K562 (cell line): ENCODE measurements at regions not wholly inside any gene's neighbourhood (a gene's known extent, or its start where the extent isn't known, plus 50 kb on each side); places are given as distances from the start of the nearest gene placed in this dataset.

Experiments used
- ATAC-seq: fragments of 200-7000 bp; cut with Tn5 transposase; 3 replicates; pipeline ENCODE4 v1.9.1; 2020; ENCODE audit warnings: moderate library complexity
- BruUV-seq: library from RNA; stranded (reverse); fragments of 400-500 nt; replicated peaks from 2 replicates; lab custom pipeline; 2021; lab: Mats Ljungman, UMichigan
- CTCF ChIA-PET: fragments of 300-600 bp; formaldehyde crosslinking; extraction: SDS; loops from one replicate; lab custom pipeline; 2021; ENCODE audit warnings: low intra/inter-chr PET ratio; lab: Yijun Ruan, JAX
- POLR2A ChIA-PET: fragments of 300-600, 350-650 bp; sonication (Branson Sonifier 250); formaldehyde crosslinking; extraction: SDS; loops from one replicate; lab custom pipeline; 2021; ENCODE audit warnings: antibody characterized with exemption, inconsistent platforms; lab: Yijun Ruan, JAX
- DNase-seq, 4 experiments: peaks; one replicate each; pipeline versions ENCODE4 v3.0.0 to v3.0.0-alpha.2; 2011 to 2018; ENCODE audit warnings: low spot score in 3 of 4, mixed read lengths in 3 of 4; ENCODE audit errors: extremely low read depth in 1 of 4
- FAIRE-seq: peaks from 2 replicates; lab custom pipeline; 2011; peaks lifted over from hg19 to GRCh38; lab: Jason Lieb, UNC
- H2AFZ ChIP-seq: 2 replicates; pipeline ENCODE4 v1.6.0; 2011; ENCODE audit warnings: low read depth, low read length, control low read depth, inconsistent platforms
- H3K27ac ChIP-seq: fragments of 200-600 bp; 3 replicates; pipeline ENCODE4 v1.8.0; 2011; ENCODE audit warnings: low read depth, mild to moderate bottlenecking, control low read depth, inconsistent platforms, low read length, moderate library complexity, mixed read lengths; ENCODE audit errors: extremely low read depth
- H3K27me3 ChIP-seq, 2 experiments: fragments of 300-600 bp in 1 of 2; 2 replicates in 1 of 2; 3 replicates in 1 of 2; pipeline versions ENCODE4 v1.6.0 to v1.8.0; 2011; ENCODE audit warnings: inconsistent platforms in 2 of 2, low read length in 2 of 2, mild to moderate bottlenecking in 1 of 2, mixed read lengths in 1 of 2, moderate library complexity in 1 of 2; ENCODE audit not compliant: control insufficient read depth in 2 of 2, insufficient read depth in 2 of 2
- H3K36me3 ChIP-seq: fragments of 300-600 bp; 3 replicates; pipeline ENCODE4 v1.8.0; 2011; ENCODE audit warnings: mild to moderate bottlenecking, low read length, inconsistent platforms; ENCODE audit not compliant: control insufficient read depth, insufficient read depth
- H3K4me1 ChIP-seq, 2 experiments: fragments of 200-600 bp in 1 of 2; replicated peaks in 1 of 2; 2 replicates in 1 of 2; 3 replicates in 1 of 2; pipeline versions ENCODE4 v1.5.1 to v1.8.0; 2011; ENCODE audit warnings: inconsistent platforms in 2 of 2, low read length in 2 of 2, mild to moderate bottlenecking in 1 of 2, mixed read lengths in 1 of 2, moderate library complexity in 1 of 2; ENCODE audit not compliant: control insufficient read depth in 2 of 2, insufficient read depth in 2 of 2
- H3K4me2 ChIP-seq: 2 replicates; pipeline ENCODE4 v1.6.1; 2011; ENCODE audit warnings: low read length, control low read depth, inconsistent platforms, mixed read lengths; ENCODE audit not compliant: insufficient read depth
- H3K4me3 ChIP-seq: fragments of 200-600 bp; sonication (generic), shearing (Covaris generic); 2 replicates; pipeline ENCODE4 v1.5.1; 2016; ENCODE audit warnings: control low read depth, inconsistent platforms
- H3K79me2 ChIP-seq: fragments of 200-600 bp; 3 replicates; pipeline ENCODE4 v1.8.0; 2011; ENCODE audit warnings: low read length, inconsistent platforms; ENCODE audit not compliant: control insufficient read depth, insufficient read depth
- H3K9ac ChIP-seq, 2 experiments: 2 replicates each; pipeline versions ENCODE4 v1.6.0 to v1.6.1; 2011; ENCODE audit warnings: low read depth in 2 of 2, low read length in 2 of 2, control low read depth in 1 of 2, inconsistent platforms in 1 of 2, mild to moderate bottlenecking in 1 of 2, mixed read lengths in 1 of 2; ENCODE audit not compliant: insufficient read depth in 1 of 2
- H3K9me1 ChIP-seq: one replicate; pipeline ENCODE4 v1.6.0; 2011; ENCODE audit warnings: inconsistent platforms, mild to moderate bottlenecking, low read length, moderate library complexity; ENCODE audit not compliant: control insufficient read depth, insufficient read depth
- H3K9me3 ChIP-seq: replicated peaks from 2 replicates; pipeline ENCODE4 v1.5.1; 2011; ENCODE audit warnings: low read depth, low read length, inconsistent platforms; ENCODE audit not compliant: control insufficient read depth, insufficient read depth
- H4K20me1 ChIP-seq: replicated peaks from 2 replicates; pipeline ENCODE4 v1.6.1; 2011; ENCODE audit warnings: low read length, inconsistent platforms, mixed read lengths; ENCODE audit not compliant: control insufficient read depth, insufficient read depth
- ARID2 ChIP-seq: fragments of 450-650 bp; IDR thresholded peaks from 2 replicates; pipeline ENCODE4 v1.6.1; 2017; ENCODE audit warnings: antibody characterized with exemption, mild to moderate bottlenecking
- CTCF ChIP-seq, 3 experiments: IDR thresholded peaks in 2 of 3; conservative IDR thresholded peaks in 1 of 3; 2 replicates each; pipeline ENCODE4 v1.5.1; 2011 to 2012; ENCODE audit warnings: low read length in 3 of 3, mild to moderate bottlenecking in 3 of 3, control low read depth in 2 of 3, improper control_type of control experiment in 1 of 3, inconsistent platforms in 1 of 3, low read depth in 1 of 3, mixed read lengths in 1 of 3, moderate library complexity in 1 of 3; ENCODE audit not compliant: insufficient read depth in 2 of 3
- FIP1L1 ChIP-seq: fragments of 200-400 bp; formaldehyde crosslinking; IDR thresholded peaks from 2 replicates; pipeline ENCODE4 v1.6.1; 2018; ENCODE audit warnings: mild to moderate bottlenecking, low read depth, low read length; ENCODE audit not compliant: poor library complexity, severe bottlenecking
- FOXM1 ChIP-seq, 2 experiments: fragments of 450-650 bp in 1 of 2; sonication (generic) in 1 of 2; formaldehyde crosslinking in 1 of 2; IDR thresholded peaks; 2 replicates each; pipeline versions ENCODE4 v1.6.1 to v1.9.0; 2017 to 2022; ENCODE audit warnings: low read depth in 2 of 2, mild to moderate bottlenecking in 2 of 2, missing genetic modification reagents in 1 of 2, moderate library complexity in 1 of 2
- HLTF ChIP-seq: fragments of 450-650 bp; IDR thresholded peaks from 2 replicates; pipeline ENCODE4 v1.6.1; 2016
- MAX ChIP-seq: sonication (generic); formaldehyde crosslinking; IDR thresholded peaks from 2 replicates; pipeline ENCODE4 v1.9.0; 2022; ENCODE audit warnings: mild to moderate bottlenecking, missing genetic modification reagents
- MXD1 ChIP-seq: fragments of 250-450 bp; sonication (Bioruptor Pico); IDR thresholded peaks from 2 replicates; pipeline ENCODE4 v1.8.0; 2021; ENCODE audit warnings: borderline replicate concordance, mild to moderate bottlenecking, moderate library complexity; ENCODE audit not compliant: poor library complexity, severe bottlenecking
- NKRF ChIP-seq: fragments of 450-650 bp; IDR thresholded peaks from 2 replicates; pipeline ENCODE4 v1.6.1; 2016; ENCODE audit warnings: borderline replicate concordance
- RAD21 ChIP-seq, 2 experiments: fragments of 250-450 bp in 1 of 2; fragments of 450-650 bp in 1 of 2; sonication (Bioruptor Pico) in 1 of 2; formaldehyde crosslinking in 1 of 2; IDR thresholded peaks in 1 of 2; conservative IDR thresholded peaks in 1 of 2; 2 replicates each; pipeline versions ENCODE4 v1.4.0 to v1.8.0; 2020 to 2022; ENCODE audit warnings: mild to moderate bottlenecking in 2 of 2, moderate library complexity in 1 of 2
- RBFOX2 ChIP-seq: fragments of 200-400 bp; formaldehyde crosslinking; IDR thresholded peaks from 2 replicates; pipeline ENCODE4 v1.6.1; 2017; ENCODE audit warnings: low read depth, mild to moderate bottlenecking, low read length, moderate library complexity
- ZBTB7A ChIP-seq: IDR thresholded peaks from 2 replicates; pipeline ENCODE4 v1.6.1; 2011; ENCODE audit warnings: low read depth, mild to moderate bottlenecking, low read length, moderate library complexity, borderline replicate concordance; ENCODE audit not compliant: control insufficient read depth
- ZC3H11A ChIP-seq: IDR thresholded peaks from 2 replicates; pipeline ENCODE4 v1.6.1; 2012; ENCODE audit warnings: low read depth, low read length, improper control_type of control experiment
- ZNF175 ChIP-seq: fragments of 200-800 bp; sonication (Bioruptor generic); IDR thresholded peaks from 2 replicates; pipeline ENCODE4 v1.6.1; 2016; ENCODE audit warnings: low read depth, mild to moderate bottlenecking, missing genetic modification characterization, missing compliant biosample characterization
- ZNF77 ChIP-seq: fragments of 250-450 bp; sonication (Bioruptor Pico); IDR thresholded peaks from 2 replicates; pipeline ENCODE4 v1.5.0; 2020
- WGBS: fragments of 100-300 bp; shearing (Covaris generic); methylation state at CpG from one replicate; pipeline ENCODE4 v1.1.6; 2016; ENCODE audit warnings: low coverage, mixed read lengths; ENCODE audit not compliant: insufficient coverage; ENCODE audit errors: missing lambda C conversion rate; 5-methylcytosine and 5-hydroxymethylcytosine counted together
- in situ Hi-C: fragments of 300-500 bp; cut with MboI; formaldehyde crosslinking; loops from 4 replicates; pipeline ENCODE4 v1.15.0; 2018; ENCODE audit warnings: inconsistent platforms, mixed read lengths
- intact Hi-C: fragments of 100-400 bp; cut with micrococcal nuclease; formaldehyde crosslinking; loops from 2 replicates; pipeline ENCODE4 v1.14.2; 2022

- TF ChIP-seq ZC3H11A (no peak), FOXM1 (IDR thresholded peaks at IDR 0.05; ENCODE audit: low read depth) (no peak), FOXM1 (CRISPR knock-in tag; IDR thresholded peaks at IDR 0.05; ENCODE audit: low read depth) (no peak), ZNF77 (CRISPR knock-in tag) (no peak), RBFOX2 (no peak), HLTF (no peak), FIP1L1 (no peak)
Observed at GRCh38 chr1:168424281-168424680, 119.5 kb downstream of the XCL2 start (continued).

GRCh38 chr1:168422203-168422847 is 121.5 kb downstream of the XCL2 start:
- DNase-seq (peak in 1 of 4 experiments; percentile 21), FAIRE-seq (no peak), ATAC-seq (peak; percentile 75)
- H3K4me2 ChIP-seq: no peak overlapping the region
- intact Hi-C loops: loop anchor here (2.0 kb wide), 1 partner anchor 80 kb away; no protein-coding TSS in a partner anchor
- 0 out of 5 replicates have a peak, but pooled peaks cover 0 to 4% of the 10 kb centered on the region in 2 experiments for H3K27me3 ChIP-seq
- H3K27ac ChIP-seq: no peak overlapping the region
- no peak overlapping the region for H3K9ac ChIP-seq
- in situ Hi-C loops: no loop called here
- H4K20me1 ChIP-seq: no peaks in the 10 kb centered on the region
- 5% methylated on average over 1 of the region's 1 CpG for WGBS
- H2AFZ ChIP-seq: no peak overlapping the region
- no peaks in the 10 kb centered on the region for H3K4me1 ChIP-seq
- ChIA-PET CTCF (interaction anchor here (2.2 kb wide), 1 partner anchor 80 kb away, joined by 7 read pairs; no protein-coding TSS in a partner anchor), POLR2A (interaction anchor here (1.2 kb wide), 3 partner anchors 12 to 80 kb away, joined by 3 to 6 read pairs (median 3); no protein-coding TSS in a partner anchor)
- H3K9me1 ChIP-seq: no peaks in the 10 kb centered on the region
- BruUV-seq: no TSS peak
- H3K9me3 ChIP-seq: no peaks in the 10 kb centered on the region
- H3K79me2 ChIP-seq: no peaks in the 10 kb centered on the region
- H3K36me3 ChIP-seq: no peaks in the 10 kb centered on the region
- H3K4me3 ChIP-seq: no peak overlapping the region
- TF ChIP-seq ARID2 (no peak), ZBTB7A (no peak), ZNF175 (CRISPR knock-in tag) (no peak), CTCF (IDR thresholded peaks at IDR 0.05 in 2 of 3, conservative IDR thresholded peaks at IDR 0.05 in 1 of 3; ENCODE audit: insufficient read depth in 2 of 3, low read depth in 1 of 3, low read length in 3 of 3) (peak; percentile 41 to 54 (median 49)), MXD1 (no peak), RAD21 (CRISPR knock-in tag; conservative IDR thresholded peaks at IDR 0.05 in 1 of 2, IDR thresholded peaks at IDR 0.05 in 1 of 2) (peak; percentile 44 to 56; a peak in 3 of 4 replicates), NKRF (no peak), MAX (CRISPR knock-in tag) (no peak)
